GM18507 (cell line): ENCODE measurements at regions not wholly inside any gene's neighbourhood (a gene's known extent, or its start where the extent isn't known, plus 50 kb on each side); places are given as distances from the start of the nearest gene placed in this dataset.
"Not testable (repeated sequence)": the region's sequence is repeated elsewhere in the genome, so short reads cannot be mapped to it uniquely, and the experiment has no call there.

ENCODE experiments used
- DNase-seq: peaks from one replicate; pipeline ENCODE4 v3.0.0; 2011; ENCODE audit warnings: low read depth; ENCODE audit not compliant: insufficient read length; ENCODE audit errors: extremely low spot score
- FAIRE-seq: peaks from 2 replicates; lab custom pipeline; 2011; peaks lifted over from hg19 to GRCh38; lab: Jason Lieb, UNC

- not testable (repeated sequence) for DNase-seq
Measured at GRCh38 chr10:11403646-11404045, 207.8 kb downstream of the USP6NL start.

DNA sequence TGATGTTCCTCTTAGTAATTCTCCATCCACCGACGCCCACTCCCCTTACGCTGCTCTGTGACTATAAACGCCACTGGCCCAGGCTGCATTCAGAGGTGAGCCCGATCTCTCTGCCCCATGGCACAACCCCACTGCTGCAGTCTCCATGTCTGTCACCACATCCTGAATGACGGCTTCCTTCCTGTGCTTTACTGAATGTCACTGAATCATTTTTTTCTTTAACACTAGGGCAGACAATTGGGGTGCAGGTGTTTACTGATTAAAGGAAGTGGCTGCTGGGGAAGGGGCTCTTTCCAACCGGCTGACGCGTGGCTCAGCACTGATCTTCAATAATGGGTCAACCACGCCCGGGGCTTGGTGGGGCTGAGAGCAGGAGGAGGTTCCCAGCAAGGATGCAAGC lies 208.3 kb downstream of the USP6NL start:
- DNase-seq (no peak), FAIRE-seq (peak; percentile 60)

More at GRCh38 chr10:11403646-11404045, 207.8 kb downstream of the USP6NL start:
- FAIRE-seq: not testable (repeated sequence)

DNA sequence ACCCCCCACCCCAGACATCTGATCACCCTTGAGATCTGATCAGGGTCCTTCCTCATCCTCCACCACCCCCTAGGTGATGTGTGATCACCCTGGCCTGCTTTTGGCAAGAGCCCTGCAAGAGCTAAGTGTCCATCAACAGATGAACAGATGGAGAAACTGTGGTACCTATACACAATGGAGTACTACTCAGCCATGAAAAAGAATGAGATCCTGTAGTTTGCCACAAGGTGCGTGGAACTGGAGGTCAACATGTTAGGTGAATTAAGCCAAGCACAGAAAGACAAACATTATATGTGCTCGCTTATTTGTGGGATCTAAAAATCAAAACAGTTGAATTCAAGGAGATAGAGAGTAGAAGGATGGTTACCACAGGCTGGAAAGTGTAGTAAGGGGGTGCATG lies 209.1 kb downstream of the USP6NL start:
- DNase-seq (no peak), FAIRE-seq (no peak)

DNA sequence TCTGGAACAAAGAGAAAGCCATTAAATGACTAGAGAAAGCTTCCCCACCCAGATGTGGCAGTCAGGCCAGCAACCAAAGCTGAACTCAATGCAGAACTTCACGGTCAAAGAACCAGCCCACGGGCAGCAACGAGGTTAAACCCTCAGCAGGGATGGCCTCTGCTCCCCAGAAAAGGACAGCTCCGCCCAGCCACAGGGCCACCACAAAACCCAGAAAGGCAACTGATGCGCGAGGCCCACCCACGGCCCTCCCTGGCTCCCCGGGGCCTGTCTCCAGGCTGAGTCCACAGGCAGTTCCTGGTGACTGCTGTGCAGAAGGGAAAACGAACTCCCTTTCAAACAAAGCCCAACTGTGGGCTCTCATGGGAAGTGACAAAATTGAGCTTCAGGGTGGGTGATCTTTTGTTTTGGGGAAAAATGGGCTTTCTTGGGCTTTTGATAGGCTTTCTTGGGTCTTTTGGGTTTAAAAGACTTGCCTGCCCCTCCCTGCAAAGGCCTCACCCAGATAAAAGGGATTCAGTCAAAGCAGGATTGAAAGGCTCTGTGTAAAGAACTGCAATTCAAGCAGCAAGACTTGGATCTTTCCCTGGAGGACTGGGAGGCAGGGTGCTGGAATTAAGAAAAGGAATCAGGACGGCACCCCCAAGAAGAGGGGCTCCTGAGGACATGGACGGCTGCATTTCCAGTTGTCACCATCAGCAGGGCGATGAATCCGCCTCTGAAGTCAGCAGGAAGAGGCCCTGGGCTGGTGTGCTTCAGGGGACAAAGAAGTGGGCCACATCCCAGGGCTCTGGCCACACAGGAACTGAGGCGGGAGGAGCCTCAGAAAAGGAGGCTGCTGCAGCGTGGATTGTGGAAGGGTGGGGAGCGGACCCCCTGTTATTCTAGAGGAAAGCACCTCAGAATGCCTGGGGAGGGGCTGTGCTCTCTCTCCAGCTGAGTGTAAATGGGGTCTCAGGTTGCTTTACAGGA lies 209.9 kb downstream of the USP6NL start:
- DNase-seq (no peak), FAIRE-seq (no peak)

DNA sequence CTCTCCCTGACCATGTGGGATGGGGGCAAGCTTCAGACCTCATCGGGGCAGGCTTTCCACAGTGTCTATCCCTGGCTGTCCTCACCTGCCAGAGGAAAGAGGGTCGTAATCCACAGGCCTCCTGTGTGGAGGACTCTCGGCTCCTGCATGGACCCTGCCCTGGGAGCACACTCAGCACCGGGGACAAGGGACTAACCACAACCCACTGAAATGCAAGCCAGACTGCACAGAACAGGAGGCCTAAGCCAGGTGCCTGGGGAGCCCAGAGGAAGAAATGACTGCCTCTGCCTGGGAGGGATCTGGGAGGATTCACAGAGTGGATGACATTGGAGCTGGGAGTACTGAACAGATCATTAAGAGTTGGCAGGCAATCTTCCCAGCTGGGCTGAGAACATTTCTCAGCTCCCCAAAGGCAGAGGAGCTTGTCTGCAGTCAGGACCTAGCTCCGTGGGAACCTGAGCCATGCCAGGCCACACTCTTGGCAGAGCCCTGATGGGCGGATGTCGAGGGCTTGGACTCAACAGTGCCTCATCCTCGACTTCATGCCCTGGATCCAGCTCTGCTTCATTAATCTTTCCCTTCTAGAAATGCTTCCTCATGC lies 213.4 kb downstream of the USP6NL start:
- DNase-seq (no peak), FAIRE-seq (no peak)

- FAIRE-seq (no peak), DNase-seq (no peak)
Measured at GRCh38 chr10:11397077-11397965, 214.1 kb downstream of the USP6NL start.

DNA sequence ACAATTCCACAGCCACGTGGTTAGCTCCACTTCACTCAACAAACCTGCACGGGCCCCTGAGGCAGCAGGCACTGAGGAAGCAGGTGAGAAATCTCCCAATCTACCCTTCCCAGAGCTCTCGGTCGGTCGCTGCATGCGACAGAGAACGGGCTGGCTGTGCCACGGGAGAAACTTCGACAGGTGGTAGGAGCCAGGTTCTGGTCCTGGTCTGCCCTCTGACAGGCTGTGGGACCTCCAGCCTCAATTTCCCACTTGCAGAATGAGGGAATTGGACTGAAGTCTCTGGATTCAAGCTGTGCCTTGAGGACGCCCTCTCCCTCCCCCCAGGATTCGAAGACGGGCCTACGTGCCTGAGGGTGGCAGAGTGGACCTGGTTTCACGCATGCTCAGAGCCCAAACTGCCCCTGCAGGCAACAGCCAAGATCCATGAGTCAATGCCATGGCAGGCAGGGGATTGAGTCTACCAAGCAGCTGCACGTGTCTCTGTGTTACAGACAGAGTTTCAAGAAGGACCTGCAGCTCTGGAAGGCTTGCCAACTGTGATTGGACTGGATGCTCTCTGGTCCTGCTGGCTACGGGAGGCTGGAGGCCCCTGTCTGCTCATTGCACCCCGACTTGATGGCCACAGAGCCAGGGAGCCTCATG lies 215.0 kb downstream of the USP6NL start:
- FAIRE-seq: no peak
- no peak for DNase-seq

DNA sequence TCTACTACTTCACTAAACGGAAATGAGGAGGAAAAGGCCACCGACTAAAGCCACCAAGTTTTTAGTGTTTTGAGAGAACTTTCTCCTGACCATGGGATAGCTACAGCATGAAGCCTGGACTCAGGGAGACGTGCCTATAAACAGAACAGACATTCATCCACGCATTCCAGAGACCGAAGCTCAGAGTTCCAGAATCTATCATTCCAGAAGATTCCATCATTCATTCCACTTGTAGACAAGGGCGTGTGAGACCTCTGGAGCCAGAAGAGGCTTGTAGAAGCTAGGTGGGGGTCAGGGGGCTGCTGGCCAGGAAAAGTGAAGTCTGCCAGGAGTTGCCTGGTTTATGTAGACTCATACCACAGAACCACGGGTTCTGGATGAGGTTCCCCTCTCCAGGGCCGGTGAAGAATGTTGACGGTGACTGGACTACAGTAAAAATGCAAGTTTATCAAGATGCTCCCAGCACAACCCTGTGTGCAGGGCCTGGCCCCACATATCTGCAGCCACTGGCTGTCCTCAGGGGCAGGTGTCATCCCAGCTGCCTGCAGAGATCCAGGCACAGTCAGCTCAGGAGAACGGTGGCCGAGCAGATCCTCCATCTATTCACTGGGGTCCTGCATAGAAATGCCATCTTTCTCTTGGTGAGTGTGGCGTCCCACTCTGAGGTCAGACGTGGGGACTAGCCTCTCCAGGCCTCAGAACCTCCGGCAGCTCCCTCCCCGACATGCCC lies 215.7 kb downstream of the USP6NL start:
- no peak for FAIRE-seq
- no peak for DNase-seq

- DNase-seq (no peak), FAIRE-seq (no peak)
Measured at GRCh38 chr10:11395161-11395560, 216.3 kb downstream of the USP6NL start.

GRCh38 chr10:11393858-11394257 lies 217.6 kb downstream of the USP6NL start:
- DNase-seq: no peak
- no peak for FAIRE-seq

- FAIRE-seq: no peak
- no peak for DNase-seq
Measured at GRCh38 chr10:11392776-11393175, 218.7 kb downstream of the USP6NL start.

- DNase-seq (no peak), FAIRE-seq (no peak)
Measured at GRCh38 chr10:11388996-11389395, 222.5 kb downstream of the USP6NL start.

GRCh38 chr10:11387551-11388222 lies 223.8 kb downstream of the USP6NL start:
- FAIRE-seq (no peak), DNase-seq (no peak)

DNA sequence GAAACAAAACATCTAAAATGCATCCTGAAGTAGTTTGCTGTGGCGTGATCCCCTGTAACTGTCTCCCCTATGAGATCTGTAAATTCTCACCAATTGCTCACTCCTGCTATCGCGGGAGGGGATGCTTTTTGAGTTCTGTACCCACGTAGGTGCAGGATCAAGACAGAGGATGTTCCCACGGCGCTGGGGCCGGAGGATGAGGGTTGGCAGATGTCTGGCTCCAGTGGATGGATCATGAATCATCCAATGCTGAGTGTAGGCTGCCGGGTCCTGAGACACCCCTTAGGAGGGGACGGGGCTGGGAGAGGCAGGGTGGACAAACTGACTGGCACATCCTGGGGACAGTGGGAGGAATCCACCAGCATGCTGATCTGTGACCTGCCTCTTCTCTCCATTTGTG lies 224.4 kb downstream of the USP6NL start:
- DNase-seq (no peak), FAIRE-seq (no peak)
